Keratinocyte (primary cell): ENCODE measurements at regions not wholly inside any gene's neighbourhood (a gene's known extent, or its start where the extent isn't known, plus 50 kb on each side); places are given as distances from the start of the nearest gene placed in this dataset.
A peak's percentile ranks its signal among the peaks of the same experiment; 100 is the strongest.

Experiments
- DNase-seq: peaks from one replicate; pipeline ENCODE4 v3.0.0-alpha.2; 2011; ENCODE audit warnings: low read depth, missing footprints, low spot score
- FAIRE-seq: peaks from 2 replicates; lab custom pipeline; 2011; peaks lifted over from hg19 to GRCh38; lab: Jason Lieb, UNC
- H2AFZ ChIP-seq: 2 replicates; pipeline ENCODE4 v1.6.0; 2012; ENCODE audit warnings: low read length, control low read depth, inconsistent platforms; ENCODE audit not compliant: control insufficient read depth
- H3K27ac ChIP-seq: 2 replicates; pipeline ENCODE4 v1.5.1; 2011; ENCODE audit warnings: low read length; ENCODE audit not compliant: control insufficient read depth, insufficient read depth
- H3K27me3 ChIP-seq: 3 replicates; pipeline ENCODE4 v1.6.0; 2011; ENCODE audit warnings: low read length; ENCODE audit not compliant: control insufficient read depth, insufficient read depth; ENCODE audit errors: extremely low read depth
- H3K36me3 ChIP-seq, 2 experiments: 2 replicates in 1 of 2; 3 replicates in 1 of 2; pipeline ENCODE4 v1.5.1; 2011; ENCODE audit warnings: low read length in 2 of 2, mild to moderate bottlenecking in 1 of 2; ENCODE audit not compliant: control insufficient read depth in 2 of 2, insufficient read depth in 2 of 2; ENCODE audit errors: extremely low read depth in 1 of 2
- H3K4me1 ChIP-seq: 3 replicates; pipeline ENCODE4 v1.5.1; 2011; ENCODE audit warnings: low read length; ENCODE audit not compliant: control insufficient read depth, insufficient read depth; ENCODE audit errors: extremely low read depth
- H3K4me2 ChIP-seq: 3 replicates; pipeline ENCODE4 v1.6.0; 2011; ENCODE audit warnings: low read depth, low read length; ENCODE audit not compliant: control insufficient read depth, insufficient read depth; ENCODE audit errors: extremely low read depth
- H3K4me3 ChIP-seq, 3 experiments: fragments of 200-600 bp in 1 of 3; sonication (generic) in 1 of 3; 2 replicates in 2 of 3; 3 replicates in 1 of 3; pipeline ENCODE4 v1.5.1; 2011 to 2016; ENCODE audit warnings: low read length in 3 of 3, mild to moderate bottlenecking in 3 of 3, control low read depth in 2 of 3, inconsistent platforms in 1 of 3, low read depth in 1 of 3, mixed read lengths in 1 of 3, mixed run types in 1 of 3, moderate library complexity in 1 of 3; ENCODE audit not compliant: control insufficient read depth in 2 of 3, insufficient read depth in 2 of 3; ENCODE audit errors: extremely low read depth in 1 of 3
- H3K79me2 ChIP-seq: 2 replicates; pipeline ENCODE4 v1.6.0; 2012; ENCODE audit warnings: low read length; ENCODE audit not compliant: control insufficient read depth, insufficient read depth
- H3K9ac ChIP-seq: 3 replicates; pipeline ENCODE4 v1.6.0; 2011; ENCODE audit warnings: low read length; ENCODE audit not compliant: control insufficient read depth, insufficient read depth; ENCODE audit errors: extremely low read depth
- H3K9me1 ChIP-seq: 3 replicates; pipeline ENCODE4 v1.6.0; 2011; ENCODE audit warnings: low read length; ENCODE audit not compliant: control insufficient read depth, insufficient read depth; ENCODE audit errors: extremely low read depth
- H3K9me3 ChIP-seq: 2 replicates; pipeline ENCODE4 v1.5.1; 2012; ENCODE audit warnings: low read depth, low read length; ENCODE audit not compliant: control insufficient read depth
- H4K20me1 ChIP-seq: 3 replicates; pipeline ENCODE4 v1.6.0; 2011; ENCODE audit warnings: low read length; ENCODE audit not compliant: control insufficient read depth, insufficient read depth; ENCODE audit errors: extremely low read depth
- EZH2 ChIP-seq: IDR thresholded peaks from one replicate; pipeline ENCODE4 v1.6.1; 2012; ENCODE audit warnings: inconsistent platforms, mild to moderate bottlenecking, low read length, moderate library complexity
- dilution Hi-C: fragments of 300-500 bp; cut with MboI; formaldehyde crosslinking; loops from one replicate; pipeline ENCODE4 v1.7.0; 2020; ENCODE audit warnings: low sequenced_read_pairs; ENCODE audit not compliant: extremely low pct_ligation_motif_present
- TF ChIP-seq, protein P1 (sequence below), 3 experiments: IDR thresholded peaks in 1 of 3; conservative IDR thresholded peaks in 1 of 3; optimal IDR thresholded peaks in 1 of 3; 2 replicates in 2 of 3; 3 replicates in 1 of 3; pipeline versions ENCODE3 to v1.5.1; 2011; ENCODE audit warnings: low read length in 3 of 3, mild to moderate bottlenecking in 3 of 3, moderate library complexity in 2 of 3, control low read depth in 1 of 3, inconsistent platforms in 1 of 3; ENCODE audit not compliant: insufficient read depth in 2 of 3; ENCODE audit errors: extremely low read depth in 1 of 3

DNA sequence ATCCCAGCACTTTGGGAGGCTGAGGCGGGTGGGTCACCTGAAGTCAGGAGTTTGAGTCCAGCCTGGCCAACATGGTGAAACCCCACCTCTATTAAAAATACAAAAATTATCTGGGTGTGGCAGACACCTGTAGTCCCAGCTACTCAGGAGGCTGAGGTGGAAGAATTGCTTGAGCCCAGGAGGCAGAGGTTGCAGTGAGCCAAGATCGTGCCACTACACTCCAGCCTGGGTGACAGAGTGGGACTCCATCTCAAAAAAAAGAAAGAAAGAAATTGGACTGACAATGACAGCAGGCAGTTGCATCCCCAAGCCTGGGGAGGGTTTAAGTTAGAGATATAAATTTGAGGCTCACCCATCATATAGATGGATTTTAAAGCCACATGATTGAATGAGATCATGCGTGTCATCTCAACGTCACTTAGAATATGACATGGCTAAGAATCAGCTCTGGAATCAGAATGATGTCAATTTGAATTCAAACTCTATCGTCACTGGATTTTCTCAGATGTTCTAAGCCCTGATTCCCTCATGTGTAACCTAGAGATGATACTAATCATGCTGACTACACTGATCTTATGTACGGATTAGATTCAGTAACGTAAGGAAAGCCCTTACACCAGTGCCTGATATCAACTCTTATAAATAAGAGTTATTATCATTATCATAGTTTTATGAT is 534.0 kb upstream of the JARID2 start:
- H3K9me1 ChIP-seq = no peaks in the 10 kb centered on the region
- peak overlapping the region; percentile 87 for H3K27ac ChIP-seq
- no peaks in the 10 kb centered on the region for H3K27me3 ChIP-seq
- H3K4me3 ChIP-seq = no peak overlapping the region
- no peaks in the 10 kb centered on the region for H3K79me2 ChIP-seq
- no peaks in the 10 kb centered on the region for H4K20me1 ChIP-seq
- no peak overlapping the region for H3K4me2 ChIP-seq
- peak overlapping the region; percentile 22 for H3K9ac ChIP-seq
- H3K36me3 ChIP-seq = no peaks in the 10 kb centered on the region
- dilution Hi-C loops = no loop called here
- no peak for FAIRE-seq
- no peak overlapping the region for H2AFZ ChIP-seq
- no peak for TF ChIP-seq EZH2
- TF ChIP-seq, protein P1, sequence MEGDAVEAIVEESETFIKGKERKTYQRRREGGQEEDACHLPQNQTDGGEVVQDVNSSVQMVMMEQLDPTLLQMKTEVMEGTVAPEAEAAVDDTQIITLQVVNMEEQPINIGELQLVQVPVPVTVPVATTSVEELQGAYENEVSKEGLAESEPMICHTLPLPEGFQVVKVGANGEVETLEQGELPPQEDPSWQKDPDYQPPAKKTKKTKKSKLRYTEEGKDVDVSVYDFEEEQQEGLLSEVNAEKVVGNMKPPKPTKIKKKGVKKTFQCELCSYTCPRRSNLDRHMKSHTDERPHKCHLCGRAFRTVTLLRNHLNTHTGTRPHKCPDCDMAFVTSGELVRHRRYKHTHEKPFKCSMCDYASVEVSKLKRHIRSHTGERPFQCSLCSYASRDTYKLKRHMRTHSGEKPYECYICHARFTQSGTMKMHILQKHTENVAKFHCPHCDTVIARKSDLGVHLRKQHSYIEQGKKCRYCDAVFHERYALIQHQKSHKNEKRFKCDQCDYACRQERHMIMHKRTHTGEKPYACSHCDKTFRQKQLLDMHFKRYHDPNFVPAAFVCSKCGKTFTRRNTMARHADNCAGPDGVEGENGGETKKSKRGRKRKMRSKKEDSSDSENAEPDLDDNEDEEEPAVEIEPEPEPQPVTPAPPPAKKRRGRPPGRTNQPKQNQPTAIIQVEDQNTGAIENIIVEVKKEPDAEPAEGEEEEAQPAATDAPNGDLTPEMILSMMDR (optimal IDR thresholded peaks at IDR 0.05 in 1 of 3, IDR thresholded peaks at IDR 0.05 in 1 of 3, conservative IDR thresholded peaks at IDR 0.05 in 1 of 3; ENCODE audit: extremely low read depth in 1 of 3, insufficient read depth in 2 of 3, low read length in 3 of 3) = no peak
- H3K9me3 ChIP-seq = no peaks in the 10 kb centered on the region
- no peak for DNase-seq
- H3K4me1 ChIP-seq = peaks cover 39% of the 10 kb centered on the region

- Histone ChIP-seq H2AFZ (no peak overlapping the region), H3K4me2 (peak overlapping the region; percentile 50), H3K4me3 (no peak overlapping the region), H3K27me3 (no peaks in the 10 kb centered on the region), H3K9me3 (no peaks in the 10 kb centered on the region), H3K4me1 (peaks cover 46% of the 10 kb centered on the region), H3K79me2 (no peaks in the 10 kb centered on the region), H3K9me1 (no peaks in the 10 kb centered on the region), H3K9ac (peak overlapping the region; percentile 55), H4K20me1 (no peaks in the 10 kb centered on the region), H3K27ac (peak overlapping the region; percentile 87), H3K36me3 (no peaks in the 10 kb centered on the region)
- dilution Hi-C loops = no loop called here
- peak; percentile 86 for FAIRE-seq
- TF ChIP-seq, protein P1 (optimal IDR thresholded peaks at IDR 0.05 in 1 of 3, IDR thresholded peaks at IDR 0.05 in 1 of 3, conservative IDR thresholded peaks at IDR 0.05 in 1 of 3; ENCODE audit: extremely low read depth in 1 of 3, insufficient read depth in 2 of 3, low read length in 3 of 3) = no peak
- TF ChIP-seq EZH2 = no peak
- peak; percentile 69 for DNase-seq
These were observed 532.6 kb upstream of the JARID2 start for GRCh38 chr6:14713008-14713960.
